ENCODE measurements at regions not wholly inside any gene's neighbourhood (a gene's known extent, or its start where the extent isn't known, plus 50 kb on each side); places are given as distances from the start of the nearest gene placed in this dataset.

DNA sequence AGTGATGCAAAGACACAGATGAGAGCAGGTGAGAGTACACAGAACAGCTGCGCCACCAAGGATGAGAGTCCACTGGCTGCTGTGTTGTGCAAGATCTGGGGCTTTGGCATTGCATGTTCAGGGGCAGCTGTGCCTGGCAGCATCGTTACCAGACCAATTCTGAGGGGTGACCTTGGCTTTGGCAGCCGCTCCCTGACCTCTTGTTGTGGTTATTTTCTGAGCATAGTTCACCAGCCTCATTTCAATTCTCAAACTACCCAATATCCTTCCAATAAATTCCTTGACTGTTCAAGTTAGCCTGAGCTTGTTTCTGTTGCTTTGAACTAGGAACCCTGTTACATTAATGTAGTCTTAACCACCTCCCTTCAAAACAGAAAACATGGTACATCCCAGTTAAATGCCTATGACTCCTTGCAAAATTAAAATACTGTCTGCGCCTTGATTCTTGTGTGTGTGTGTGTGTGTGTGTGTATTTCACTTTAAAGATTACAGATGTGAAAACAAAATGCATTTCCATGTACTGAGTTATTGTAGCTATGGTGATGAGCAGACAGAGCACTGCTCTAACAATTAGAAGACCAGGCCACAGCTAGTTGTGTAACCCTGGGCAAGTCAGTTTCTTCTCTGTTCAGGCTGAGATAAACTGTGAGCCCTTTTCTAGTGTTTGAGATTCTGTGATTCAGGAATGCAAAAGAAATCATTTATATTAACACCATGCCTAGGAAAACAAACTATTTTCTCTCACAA lies 106.3 kb upstream of the GUCA2B start:
- Histone ChIP-seq H3K4me1 (no peaks in the 10 kb centered on the region), H3K27ac (no peak overlapping the region), H3K36me3 (no peaks in the 10 kb centered on the region), H3K4me3 (no peak overlapping the region), H3K9me3 (no peaks in the 10 kb centered on the region), H3K27me3 (no peaks in the 10 kb centered on the region)
- TF ChIP-seq, protein P1, sequence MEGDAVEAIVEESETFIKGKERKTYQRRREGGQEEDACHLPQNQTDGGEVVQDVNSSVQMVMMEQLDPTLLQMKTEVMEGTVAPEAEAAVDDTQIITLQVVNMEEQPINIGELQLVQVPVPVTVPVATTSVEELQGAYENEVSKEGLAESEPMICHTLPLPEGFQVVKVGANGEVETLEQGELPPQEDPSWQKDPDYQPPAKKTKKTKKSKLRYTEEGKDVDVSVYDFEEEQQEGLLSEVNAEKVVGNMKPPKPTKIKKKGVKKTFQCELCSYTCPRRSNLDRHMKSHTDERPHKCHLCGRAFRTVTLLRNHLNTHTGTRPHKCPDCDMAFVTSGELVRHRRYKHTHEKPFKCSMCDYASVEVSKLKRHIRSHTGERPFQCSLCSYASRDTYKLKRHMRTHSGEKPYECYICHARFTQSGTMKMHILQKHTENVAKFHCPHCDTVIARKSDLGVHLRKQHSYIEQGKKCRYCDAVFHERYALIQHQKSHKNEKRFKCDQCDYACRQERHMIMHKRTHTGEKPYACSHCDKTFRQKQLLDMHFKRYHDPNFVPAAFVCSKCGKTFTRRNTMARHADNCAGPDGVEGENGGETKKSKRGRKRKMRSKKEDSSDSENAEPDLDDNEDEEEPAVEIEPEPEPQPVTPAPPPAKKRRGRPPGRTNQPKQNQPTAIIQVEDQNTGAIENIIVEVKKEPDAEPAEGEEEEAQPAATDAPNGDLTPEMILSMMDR (IDR thresholded peaks at IDR 0.05) = no peak
- no peak for DNase-seq (ENCODE audit: low spot score)

GRCh38 chr1:42044346-42044745 lies 108.9 kb upstream of the GUCA2B start:
- H3K4me3 ChIP-seq = no peak overlapping the region
- no peaks in the 10 kb centered on the region for H3K9me3 ChIP-seq
- no peaks in the 10 kb centered on the region for H3K27me3 ChIP-seq
- no peak for DNase-seq (ENCODE audit: low spot score)
- no peaks in the 10 kb centered on the region for H3K4me1 ChIP-seq
- no peaks in the 10 kb centered on the region for H3K36me3 ChIP-seq
- TF ChIP-seq, protein P1 (IDR thresholded peaks at IDR 0.05) = no peak
- no peak overlapping the region for H3K27ac ChIP-seq

DNA sequence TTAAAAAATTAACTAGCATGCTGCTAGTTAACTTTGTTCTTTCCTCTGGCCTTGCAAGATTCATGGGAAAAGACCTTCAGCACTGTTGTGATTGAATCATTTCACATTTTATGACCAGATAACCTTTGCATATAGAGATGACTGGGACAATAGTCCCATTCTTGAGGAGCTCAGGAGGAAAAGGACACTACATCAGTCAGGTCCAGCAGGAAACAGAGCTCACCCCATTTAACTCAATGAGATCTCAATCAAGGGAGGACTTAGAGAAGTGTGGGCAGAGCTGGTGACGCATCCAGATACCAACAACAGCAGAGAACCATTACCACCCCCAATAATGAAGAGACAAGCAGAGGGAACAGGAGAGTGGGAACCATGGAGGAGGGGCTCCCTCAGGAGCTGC lies 109.4 kb upstream of the GUCA2B start:
- Histone ChIP-seq H3K4me1 (no peaks in the 10 kb centered on the region), H3K9me3 (no peaks in the 10 kb centered on the region), H3K27ac (no peak overlapping the region), H3K4me3 (no peak overlapping the region), H3K27me3 (no peaks in the 10 kb centered on the region), H3K36me3 (no peaks in the 10 kb centered on the region)
- TF ChIP-seq, protein P1 (IDR thresholded peaks at IDR 0.05) = no peak
- no peak for DNase-seq (ENCODE audit: low spot score)

DNA sequence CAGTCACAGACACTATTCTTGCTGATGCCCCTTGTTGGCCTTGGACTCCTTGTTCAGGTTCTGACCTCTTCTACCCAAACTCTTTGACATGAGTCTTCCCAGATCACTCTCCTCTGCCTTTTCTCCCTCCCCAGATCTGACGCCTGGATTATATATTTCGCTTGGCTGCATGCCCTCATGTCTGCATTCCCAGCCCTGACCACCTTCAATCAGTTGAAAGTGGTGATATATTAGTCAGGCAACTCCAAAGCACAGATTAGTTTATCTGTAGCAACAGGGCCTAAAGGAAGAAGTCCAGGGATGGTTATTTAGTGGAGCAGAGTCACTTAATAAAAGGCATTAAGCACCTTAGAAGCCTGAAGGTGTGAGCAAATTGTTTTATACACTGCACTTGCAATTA lies 110.0 kb upstream of the GUCA2B start:
- Histone ChIP-seq H3K27me3 (no peaks in the 10 kb centered on the region), H3K4me1 (no peaks in the 10 kb centered on the region), H3K27ac (no peak overlapping the region), H3K4me3 (no peak overlapping the region), H3K9me3 (no peaks in the 10 kb centered on the region), H3K36me3 (no peaks in the 10 kb centered on the region)
- TF ChIP-seq, protein P1 (IDR thresholded peaks at IDR 0.05) = no peak
- DNase-seq (ENCODE audit: low spot score) = no peak

DNA sequence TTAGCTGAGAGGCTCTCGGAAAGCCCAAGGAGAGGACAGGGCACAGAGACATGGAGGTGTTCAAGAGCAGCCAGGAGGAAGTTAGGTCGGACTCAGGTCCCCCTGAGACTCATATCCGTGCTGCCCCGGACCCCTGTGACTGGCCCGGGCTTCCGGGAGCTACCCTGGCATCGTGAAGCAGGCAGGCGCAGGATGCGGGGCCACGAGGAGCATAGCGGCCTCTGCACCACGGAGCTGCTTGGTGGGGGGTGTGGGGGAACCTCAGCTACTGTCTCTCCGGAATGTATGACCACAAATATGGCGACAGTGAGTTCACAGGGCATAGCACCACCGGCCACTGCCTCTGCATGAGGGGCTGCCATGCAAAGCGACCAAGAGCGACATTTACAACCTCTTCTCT lies 112.2 kb upstream of the GUCA2B start:
- TF ChIP-seq, protein P1 (IDR thresholded peaks at IDR 0.05) = no peak
- Histone ChIP-seq H3K4me3 (no peak overlapping the region), H3K9me3 (no peaks in the 10 kb centered on the region), H3K4me1 (peaks cover 0 to 5% of the 10 kb centered on the region in 2 donors), H3K27ac (no peak overlapping the region), H3K36me3 (no peaks in the 10 kb centered on the region), H3K27me3 (no peaks in the 10 kb centered on the region)
- no peak for DNase-seq (ENCODE audit: low spot score)

GRCh38 chr1:42040159-42040558 lies 113.1 kb upstream of the GUCA2B start:
- TF ChIP-seq, protein P1 (IDR thresholded peaks at IDR 0.05) = no peak
- Histone ChIP-seq H3K4me3 (no peak overlapping the region), H3K27me3 (no peaks in the 10 kb centered on the region), H3K9me3 (no peaks in the 10 kb centered on the region), H3K27ac (no peak overlapping the region), H3K4me1 (peaks cover 0 to 5% of the 10 kb centered on the region in 2 donors), H3K36me3 (no peaks in the 10 kb centered on the region)
- no peak for DNase-seq (ENCODE audit: low spot score)

All from right atrium auricular region (tissue), 2 donors.